ENCODE measurements at regions not wholly inside any gene's neighbourhood (a gene's known extent, or its start where the extent isn't known, plus 50 kb on each side); places are given as distances from the start of the nearest gene placed in this dataset.

GRCh38 chr3:109563149-109563548 is 225.8 kb upstream of the DPPA4 start:
- no peak overlapping the region for H3K4me3 ChIP-seq (ENCODE audit: low read depth, low read length)
- no peak for DNase-seq (ENCODE audit: low read depth)
- no peak for TF ChIP-seq CTCF (IDR thresholded peaks at IDR 0.05; ENCODE audit: insufficient read depth, low read depth, low read length)

GRCh38 chr3:109569135-109569846 is 231.9 kb upstream of the DPPA4 start:
- no peak for DNase-seq (ENCODE audit: low read depth)
- TF ChIP-seq CTCF (IDR thresholded peaks at IDR 0.05; ENCODE audit: insufficient read depth, low read depth, low read length) = no peak
- no peak overlapping the region for H3K4me3 ChIP-seq (ENCODE audit: low read depth, low read length)

- H3K4me3 ChIP-seq (ENCODE audit: low read depth, low read length) = no peak overlapping the region
- no peak for DNase-seq (ENCODE audit: low read depth)
- TF ChIP-seq CTCF (IDR thresholded peaks at IDR 0.05; ENCODE audit: insufficient read depth, low read depth, low read length) = no peak
These were observed 233.1 kb upstream of the DPPA4 start for GRCh38 chr3:109570408-109570807.

- no peak for TF ChIP-seq CTCF (IDR thresholded peaks at IDR 0.05; ENCODE audit: insufficient read depth, low read depth, low read length)
- no peak overlapping the region for H3K4me3 ChIP-seq (ENCODE audit: low read depth, low read length)
- no peak for DNase-seq (ENCODE audit: low read depth)
These were observed 235.0 kb upstream of the DPPA4 start for GRCh38 chr3:109572301-109572700.

- no peak for DNase-seq (ENCODE audit: low read depth)
- H3K4me3 ChIP-seq (ENCODE audit: low read depth, low read length) = no peak overlapping the region
- no peak for TF ChIP-seq CTCF (IDR thresholded peaks at IDR 0.05; ENCODE audit: insufficient read depth, low read depth, low read length)
These were observed 259.6 kb upstream of the DPPA4 start for GRCh38 chr3:109596991-109597390.

GRCh38 chr3:109597444-109597843 is 260.1 kb upstream of the DPPA4 start:
- no peak for TF ChIP-seq CTCF (IDR thresholded peaks at IDR 0.05; ENCODE audit: insufficient read depth, low read depth, low read length)
- DNase-seq (ENCODE audit: low read depth) = no peak
- no peak overlapping the region for H3K4me3 ChIP-seq (ENCODE audit: low read depth, low read length)

- no peak overlapping the region for H3K4me3 ChIP-seq (ENCODE audit: low read depth, low read length)
- no peak for TF ChIP-seq CTCF (IDR thresholded peaks at IDR 0.05; ENCODE audit: insufficient read depth, low read depth, low read length)
- DNase-seq (ENCODE audit: low read depth) = no peak
These were observed 270.6 kb upstream of the DPPA4 start for GRCh38 chr3:109607897-109608296.
